K562 (cell line): ENCODE measurements at regions not wholly inside any gene's neighbourhood (a gene's known extent, or its start where the extent isn't known, plus 50 kb on each side); places are given as distances from the start of the nearest gene placed in this dataset.

Source experiments
- ATAC-seq: fragments of 200-7000 bp; cut with Tn5 transposase; 3 replicates; pipeline ENCODE4 v1.9.1; 2020; ENCODE audit warnings: moderate library complexity
- BruUV-seq: library from RNA; stranded (reverse); fragments of 400-500 nt; replicated peaks from 2 replicates; lab custom pipeline; 2021; lab: Mats Ljungman, UMichigan
- CTCF ChIA-PET: fragments of 300-600 bp; formaldehyde crosslinking; extraction: SDS; loops from one replicate; lab custom pipeline; 2021; ENCODE audit warnings: low intra/inter-chr PET ratio; lab: Yijun Ruan, JAX
- POLR2A ChIA-PET: fragments of 300-600, 350-650 bp; sonication (Branson Sonifier 250); formaldehyde crosslinking; extraction: SDS; loops from one replicate; lab custom pipeline; 2021; ENCODE audit warnings: antibody characterized with exemption, inconsistent platforms; lab: Yijun Ruan, JAX
- DNase-seq, 4 experiments: peaks; one replicate each; pipeline versions ENCODE4 v3.0.0 to v3.0.0-alpha.2; 2011 to 2018; ENCODE audit warnings: low spot score in 3 of 4, mixed read lengths in 3 of 4; ENCODE audit errors: extremely low read depth in 1 of 4
- FAIRE-seq: peaks from 2 replicates; lab custom pipeline; 2011; peaks lifted over from hg19 to GRCh38; lab: Jason Lieb, UNC
- H2AFZ ChIP-seq: 2 replicates; pipeline ENCODE4 v1.6.0; 2011; ENCODE audit warnings: low read depth, low read length, control low read depth, inconsistent platforms
- H3K27ac ChIP-seq: fragments of 200-600 bp; 3 replicates; pipeline ENCODE4 v1.8.0; 2011; ENCODE audit warnings: low read depth, mild to moderate bottlenecking, control low read depth, inconsistent platforms, low read length, moderate library complexity, mixed read lengths; ENCODE audit errors: extremely low read depth
- H3K27me3 ChIP-seq, 2 experiments: fragments of 300-600 bp in 1 of 2; 2 replicates in 1 of 2; 3 replicates in 1 of 2; pipeline versions ENCODE4 v1.6.0 to v1.8.0; 2011; ENCODE audit warnings: inconsistent platforms in 2 of 2, low read length in 2 of 2, mild to moderate bottlenecking in 1 of 2, mixed read lengths in 1 of 2, moderate library complexity in 1 of 2; ENCODE audit not compliant: control insufficient read depth in 2 of 2, insufficient read depth in 2 of 2
- H3K36me3 ChIP-seq: fragments of 300-600 bp; 3 replicates; pipeline ENCODE4 v1.8.0; 2011; ENCODE audit warnings: mild to moderate bottlenecking, low read length, inconsistent platforms; ENCODE audit not compliant: control insufficient read depth, insufficient read depth
- H3K4me1 ChIP-seq, 2 experiments: fragments of 200-600 bp in 1 of 2; replicated peaks in 1 of 2; 2 replicates in 1 of 2; 3 replicates in 1 of 2; pipeline versions ENCODE4 v1.5.1 to v1.8.0; 2011; ENCODE audit warnings: inconsistent platforms in 2 of 2, low read length in 2 of 2, mild to moderate bottlenecking in 1 of 2, mixed read lengths in 1 of 2, moderate library complexity in 1 of 2; ENCODE audit not compliant: control insufficient read depth in 2 of 2, insufficient read depth in 2 of 2
- H3K4me2 ChIP-seq: 2 replicates; pipeline ENCODE4 v1.6.1; 2011; ENCODE audit warnings: low read length, control low read depth, inconsistent platforms, mixed read lengths; ENCODE audit not compliant: insufficient read depth
- H3K4me3 ChIP-seq: fragments of 200-600 bp; sonication (generic), shearing (Covaris generic); 2 replicates; pipeline ENCODE4 v1.5.1; 2016; ENCODE audit warnings: control low read depth, inconsistent platforms
- H3K79me2 ChIP-seq: fragments of 200-600 bp; 3 replicates; pipeline ENCODE4 v1.8.0; 2011; ENCODE audit warnings: low read length, inconsistent platforms; ENCODE audit not compliant: control insufficient read depth, insufficient read depth
- H3K9ac ChIP-seq, 2 experiments: 2 replicates each; pipeline versions ENCODE4 v1.6.0 to v1.6.1; 2011; ENCODE audit warnings: low read depth in 2 of 2, low read length in 2 of 2, control low read depth in 1 of 2, inconsistent platforms in 1 of 2, mild to moderate bottlenecking in 1 of 2, mixed read lengths in 1 of 2; ENCODE audit not compliant: insufficient read depth in 1 of 2
- H3K9me1 ChIP-seq: one replicate; pipeline ENCODE4 v1.6.0; 2011; ENCODE audit warnings: inconsistent platforms, mild to moderate bottlenecking, low read length, moderate library complexity; ENCODE audit not compliant: control insufficient read depth, insufficient read depth
- H3K9me3 ChIP-seq: replicated peaks from 2 replicates; pipeline ENCODE4 v1.5.1; 2011; ENCODE audit warnings: low read depth, low read length, inconsistent platforms; ENCODE audit not compliant: control insufficient read depth, insufficient read depth
- H4K20me1 ChIP-seq: replicated peaks from 2 replicates; pipeline ENCODE4 v1.6.1; 2011; ENCODE audit warnings: low read length, inconsistent platforms, mixed read lengths; ENCODE audit not compliant: control insufficient read depth, insufficient read depth
- E2F6 ChIP-seq, 2 experiments: IDR thresholded peaks; 2 replicates each; pipeline ENCODE4 v1.6.1; 2011; ENCODE audit warnings: borderline replicate concordance in 1 of 2, control low read depth in 1 of 2, low read depth in 1 of 2, low read length in 1 of 2, mild to moderate bottlenecking in 1 of 2, mixed read lengths in 1 of 2, moderate library complexity in 1 of 2; ENCODE audit not compliant: insufficient read depth in 1 of 2, insufficient read length in 1 of 2, poor library complexity in 1 of 2, severe bottlenecking in 1 of 2; ENCODE audit errors: extremely low read depth in 1 of 2
- GABPB2 ChIP-seq: fragments of 250-450 bp; sonication (Bioruptor Pico); conservative IDR thresholded peaks from 2 replicates; pipeline ENCODE4 v1.5.1; 2021; ENCODE audit warnings: mild to moderate bottlenecking
- IRF2 ChIP-seq: sonication (generic); formaldehyde crosslinking; IDR thresholded peaks from 2 replicates; pipeline ENCODE4 v1.8.1; 2022; ENCODE audit warnings: mild to moderate bottlenecking, missing genetic modification reagents
- MECOM ChIP-seq: fragments of 250-450 bp; sonication (Bioruptor Pico); IDR thresholded peaks from 2 replicates; pipeline ENCODE4 v1.8.0; 2022; ENCODE audit warnings: inconsistent platforms
- PHF20 ChIP-seq: fragments of 450-650 bp; IDR thresholded peaks from 2 replicates; pipeline ENCODE4 v1.6.1; 2018; ENCODE audit not compliant: partially characterized antibody
- PML ChIP-seq: IDR thresholded peaks from 2 replicates; pipeline ENCODE4 v1.6.1; 2012; ENCODE audit warnings: low read length, inconsistent platforms
- SREBF2 ChIP-seq: sonication (generic); formaldehyde crosslinking; IDR thresholded peaks from 2 replicates; pipeline ENCODE4 v1.4.0; 2020; ENCODE audit warnings: mild to moderate bottlenecking, missing genetic modification reagents
- U2AF1 ChIP-seq: fragments of 200-400 bp; formaldehyde crosslinking; optimal IDR thresholded peaks from 2 replicates; pipeline ENCODE3; 2017; ENCODE audit warnings: mild to moderate bottlenecking, low read depth, low read length, moderate library complexity
- ZNF197 ChIP-seq: fragments of 200-800 bp; sonication (Bioruptor generic); IDR thresholded peaks from 2 replicates; pipeline ENCODE4 v1.6.1; 2016; ENCODE audit warnings: low read depth, missing genetic modification characterization, missing compliant biosample characterization
- ZNF3 ChIP-seq: fragments of 250-450 bp; sonication (Bioruptor Pico); IDR thresholded peaks from 2 replicates; pipeline ENCODE4 v1.5.0; 2021; ENCODE audit warnings: mild to moderate bottlenecking, moderate library complexity
- WGBS: fragments of 100-300 bp; shearing (Covaris generic); methylation state at CpG from one replicate; pipeline ENCODE4 v1.1.6; 2016; ENCODE audit warnings: low coverage, mixed read lengths; ENCODE audit not compliant: insufficient coverage; ENCODE audit errors: missing lambda C conversion rate; 5-methylcytosine and 5-hydroxymethylcytosine counted together
- in situ Hi-C: fragments of 300-500 bp; cut with MboI; formaldehyde crosslinking; loops from 4 replicates; pipeline ENCODE4 v1.15.0; 2018; ENCODE audit warnings: inconsistent platforms, mixed read lengths
- intact Hi-C: fragments of 100-400 bp; cut with micrococcal nuclease; formaldehyde crosslinking; loops from 2 replicates; pipeline ENCODE4 v1.14.2; 2022
- TF ChIP-seq, protein P1 (sequence below): sonication (generic); formaldehyde crosslinking; IDR thresholded peaks from 2 replicates; pipeline ENCODE4 v1.8.1; 2022; ENCODE audit warnings: missing genetic modification reagents
- TF ChIP-seq, protein P2 (sequence below), 2 experiments: fragments of 450-650 bp; formaldehyde crosslinking in 1 of 2; IDR thresholded peaks; 2 replicates each; pipeline versions ENCODE4 v1.4.0 to v1.6.1; 2014 to 2020; ENCODE audit warnings: mild to moderate bottlenecking in 2 of 2, borderline replicate concordance in 1 of 2, low read depth in 1 of 2

DNA sequence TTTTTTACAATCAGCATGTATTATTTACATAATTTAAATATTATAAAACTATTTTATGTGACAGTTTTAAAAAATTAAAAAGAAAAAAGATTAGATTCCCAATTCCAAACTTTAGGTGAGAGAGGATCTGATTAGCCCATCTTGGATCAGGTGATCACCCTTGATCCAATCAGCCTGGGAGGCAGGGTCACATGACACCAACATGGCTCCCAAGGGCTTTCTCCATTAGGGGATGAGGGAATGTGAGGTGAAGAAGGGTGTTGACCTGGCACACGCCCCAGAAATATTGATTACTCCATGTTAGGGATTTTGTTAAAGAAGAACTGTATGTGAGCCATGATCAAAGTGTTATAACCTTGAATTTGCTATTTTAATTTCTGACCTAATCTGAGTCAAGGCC is 225.4 kb downstream of the RBM19 start:
- H3K4me3 ChIP-seq = no peak overlapping the region
- WGBS = 15% methylated on average over 1 of the region's 1 CpG
- CTCF ChIA-PET = no interaction called here
- no peaks in the 10 kb centered on the region; the same call in 2 of the 3 replicates for H3K36me3 ChIP-seq
- no peaks in the 10 kb centered on the region for H3K9me1 ChIP-seq
- no TSS peak for BruUV-seq
- H3K4me2 ChIP-seq = no peak overlapping the region
- POLR2A ChIA-PET = no interaction called here
- no peak overlapping the region for H3K9ac ChIP-seq
- no peaks in the 10 kb centered on the region for H3K27me3 ChIP-seq
- in situ Hi-C loops = no loop called here
- H2AFZ ChIP-seq = peak overlapping the region; percentile 41; the same call in 1 of the 2 replicates
- H4K20me1 ChIP-seq = no peaks in the 10 kb centered on the region
- H3K27ac ChIP-seq = no peak overlapping the region
- intact Hi-C loops = no loop called here
- H3K9me3 ChIP-seq = no peaks in the 10 kb centered on the region
- peak; percentile 42 for FAIRE-seq
- peak in 3 of 4 experiments; percentile 63 to 70 (median 65) for DNase-seq
- peaks cover 0 to 10% of the 10 kb centered on the region in 2 experiments; a peak in 3 of 5 replicates for H3K4me1 ChIP-seq
- peak; percentile 74 for ATAC-seq
- H3K79me2 ChIP-seq = no peaks in the 10 kb centered on the region
- TF ChIP-seq E2F6 (IDR thresholded peaks at IDR 0.05; ENCODE audit: borderline replicate concordance in 1 of 2, extremely low read depth in 1 of 2, insufficient read depth in 1 of 2, insufficient read length in 1 of 2, low read depth in 1 of 2, low read length in 1 of 2, poor library complexity in 1 of 2, severe bottlenecking in 1 of 2) (no peak), ZNF3 (CRISPR knock-in tag) (no peak), SREBF2 (CRISPR knock-in tag) (no peak), ZNF197 (CRISPR knock-in tag) (no peak), PML (no peak), MECOM (no peak), U2AF1 (no peak), IRF2 (no peak), PHF20 (peak; percentile 61), GABPB2 (CRISPR knock-in tag) (no peak)
- TF ChIP-seq, protein P1, sequence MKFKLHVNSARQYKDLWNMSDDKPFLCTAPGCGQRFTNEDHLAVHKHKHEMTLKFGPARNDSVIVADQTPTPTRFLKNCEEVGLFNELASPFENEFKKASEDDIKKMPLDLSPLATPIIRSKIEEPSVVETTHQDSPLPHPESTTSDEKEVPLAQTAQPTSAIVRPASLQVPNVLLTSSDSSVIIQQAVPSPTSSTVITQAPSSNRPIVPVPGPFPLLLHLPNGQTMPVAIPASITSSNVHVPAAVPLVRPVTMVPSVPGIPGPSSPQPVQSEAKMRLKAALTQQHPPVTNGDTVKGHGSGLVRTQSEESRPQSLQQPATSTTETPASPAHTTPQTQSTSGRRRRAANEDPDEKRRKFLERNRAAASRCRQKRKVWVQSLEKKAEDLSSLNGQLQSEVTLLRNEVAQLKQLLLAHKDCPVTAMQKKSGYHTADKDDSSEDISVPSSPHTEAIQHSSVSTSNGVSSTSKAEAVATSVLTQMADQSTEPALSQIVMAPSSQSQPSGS (CRISPR knock-in tag) = no peak
- TF ChIP-seq, protein P2, sequence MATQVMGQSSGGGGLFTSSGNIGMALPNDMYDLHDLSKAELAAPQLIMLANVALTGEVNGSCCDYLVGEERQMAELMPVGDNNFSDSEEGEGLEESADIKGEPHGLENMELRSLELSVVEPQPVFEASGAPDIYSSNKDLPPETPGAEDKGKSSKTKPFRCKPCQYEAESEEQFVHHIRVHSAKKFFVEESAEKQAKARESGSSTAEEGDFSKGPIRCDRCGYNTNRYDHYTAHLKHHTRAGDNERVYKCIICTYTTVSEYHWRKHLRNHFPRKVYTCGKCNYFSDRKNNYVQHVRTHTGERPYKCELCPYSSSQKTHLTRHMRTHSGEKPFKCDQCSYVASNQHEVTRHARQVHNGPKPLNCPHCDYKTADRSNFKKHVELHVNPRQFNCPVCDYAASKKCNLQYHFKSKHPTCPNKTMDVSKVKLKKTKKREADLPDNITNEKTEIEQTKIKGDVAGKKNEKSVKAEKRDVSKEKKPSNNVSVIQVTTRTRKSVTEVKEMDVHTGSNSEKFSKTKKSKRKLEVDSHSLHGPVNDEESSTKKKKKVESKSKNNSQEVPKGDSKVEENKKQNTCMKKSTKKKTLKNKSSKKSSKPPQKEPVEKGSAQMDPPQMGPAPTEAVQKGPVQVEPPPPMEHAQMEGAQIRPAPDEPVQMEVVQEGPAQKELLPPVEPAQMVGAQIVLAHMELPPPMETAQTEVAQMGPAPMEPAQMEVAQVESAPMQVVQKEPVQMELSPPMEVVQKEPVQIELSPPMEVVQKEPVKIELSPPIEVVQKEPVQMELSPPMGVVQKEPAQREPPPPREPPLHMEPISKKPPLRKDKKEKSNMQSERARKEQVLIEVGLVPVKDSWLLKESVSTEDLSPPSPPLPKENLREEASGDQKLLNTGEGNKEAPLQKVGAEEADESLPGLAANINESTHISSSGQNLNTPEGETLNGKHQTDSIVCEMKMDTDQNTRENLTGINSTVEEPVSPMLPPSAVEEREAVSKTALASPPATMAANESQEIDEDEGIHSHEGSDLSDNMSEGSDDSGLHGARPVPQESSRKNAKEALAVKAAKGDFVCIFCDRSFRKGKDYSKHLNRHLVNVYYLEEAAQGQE (IDR thresholded peaks at IDR 0.05; ENCODE audit: borderline replicate concordance) = no peak
- TF ChIP-seq, protein P2 (CRISPR knock-in tag; IDR thresholded peaks at IDR 0.05; ENCODE audit: low read depth) = no peak
